ENCODE measurements at regions not wholly inside any gene's neighbourhood (a gene's known extent, or its start where the extent isn't known, plus 50 kb on each side); places are given as distances from the start of the nearest gene placed in this dataset.

- no peaks in the 10 kb centered on the region for H3K27me3 ChIP-seq (ENCODE audit: control insufficient read depth in 1 of 2, insufficient read depth in 2 of 2, low read length in 2 of 2)
- peaks cover 0 to 4% of the 10 kb centered on the region in 2 donors for H3K9me3 ChIP-seq (ENCODE audit: control insufficient read depth in 2 of 2, insufficient read depth in 1 of 2, low read depth in 1 of 2, low read length in 1 of 2)
- H3K36me3 ChIP-seq (ENCODE audit: control insufficient read depth in 2 of 2, insufficient read depth in 2 of 2, low read length in 1 of 2): no peaks in the 10 kb centered on the region
- H3K4me3 ChIP-seq (ENCODE audit: low read depth in 1 of 2, low read length in 2 of 2): no peak overlapping the region
- H3K27ac ChIP-seq (ENCODE audit: low read depth in 2 of 2, low read length in 1 of 2): no peak overlapping the region
- WGBS, 2 donors: 79 to 87% methylated on average over 5 of the region's 5 CpGs
- H3K4me1 ChIP-seq (ENCODE audit: control insufficient read depth in 2 of 2, insufficient read depth in 2 of 2, low read length in 1 of 2): no peaks in the 10 kb centered on the region
These were observed 170.1 kb upstream of the UBE3A start for GRCh38 chr15:25608926-25609325.

GRCh38 chr15:25605151-25605550 is 166.3 kb upstream of the UBE3A start:
- no peaks in the 10 kb centered on the region for H3K27me3 ChIP-seq (ENCODE audit: control insufficient read depth in 1 of 2, insufficient read depth in 2 of 2, low read length in 2 of 2)
- H3K4me3 ChIP-seq (ENCODE audit: low read depth in 1 of 2, low read length in 2 of 2): no peak overlapping the region
- no peaks in the 10 kb centered on the region for H3K36me3 ChIP-seq (ENCODE audit: control insufficient read depth in 2 of 2, insufficient read depth in 2 of 2, low read length in 1 of 2)
- peaks cover 0 to 4% of the 10 kb centered on the region in 2 donors for H3K9me3 ChIP-seq (ENCODE audit: control insufficient read depth in 2 of 2, insufficient read depth in 1 of 2, low read depth in 1 of 2, low read length in 1 of 2)
- WGBS, 2 donors: 74 to 75% methylated on average over 1 of the region's 1 CpG
- H3K4me1 ChIP-seq (ENCODE audit: control insufficient read depth in 2 of 2, insufficient read depth in 2 of 2, low read length in 1 of 2): no peaks in the 10 kb centered on the region
- H3K27ac ChIP-seq (ENCODE audit: low read depth in 2 of 2, low read length in 1 of 2): no peak overlapping the region

- Histone ChIP-seq H3K9me3 (ENCODE audit: control insufficient read depth in 2 of 2, insufficient read depth in 1 of 2, low read depth in 1 of 2, low read length in 1 of 2) (peaks cover 0 to 4% of the 10 kb centered on the region in 2 donors), H3K4me3 (ENCODE audit: low read depth in 1 of 2, low read length in 2 of 2) (no peak overlapping the region), H3K36me3 (ENCODE audit: control insufficient read depth in 2 of 2, insufficient read depth in 2 of 2, low read length in 1 of 2) (no peaks in the 10 kb centered on the region), H3K27me3 (ENCODE audit: control insufficient read depth in 1 of 2, insufficient read depth in 2 of 2, low read length in 2 of 2) (no peaks in the 10 kb centered on the region), H3K4me1 (ENCODE audit: control insufficient read depth in 2 of 2, insufficient read depth in 2 of 2, low read length in 1 of 2) (no peaks in the 10 kb centered on the region), H3K27ac (ENCODE audit: low read depth in 2 of 2, low read length in 1 of 2) (no peak overlapping the region)
- 70 to 84% methylated on average over 1 of the region's 1 CpG for WGBS, 2 donors
These were observed 161.9 kb upstream of the UBE3A start for GRCh38 chr15:25600751-25601150.

GRCh38 chr15:25597571-25597970 is 158.7 kb upstream of the UBE3A start:
- Histone ChIP-seq H3K9me3 (ENCODE audit: control insufficient read depth in 2 of 2, insufficient read depth in 1 of 2, low read depth in 1 of 2, low read length in 1 of 2) (peaks cover 2 to 4% of the 10 kb centered on the region in 2 donors), H3K4me1 (ENCODE audit: control insufficient read depth in 2 of 2, insufficient read depth in 2 of 2, low read length in 1 of 2) (no peaks in the 10 kb centered on the region), H3K27ac (ENCODE audit: low read depth in 2 of 2, low read length in 1 of 2) (no peak overlapping the region), H3K27me3 (ENCODE audit: control insufficient read depth in 1 of 2, insufficient read depth in 2 of 2, low read length in 2 of 2) (peaks cover 0 to 2% of the 10 kb centered on the region in 2 donors), H3K4me3 (ENCODE audit: low read depth in 1 of 2, low read length in 2 of 2) (no peak overlapping the region), H3K36me3 (ENCODE audit: control insufficient read depth in 2 of 2, insufficient read depth in 2 of 2, low read length in 1 of 2) (no peaks in the 10 kb centered on the region)
- WGBS, 2 donors: 56 to 57% methylated on average over 5 of the region's 5 CpGs

GRCh38 chr15:25596644-25597562 is 158.1 kb upstream of the UBE3A start:
- 84 to 85% methylated on average over 44 of the region's 44 CpGs for WGBS, 2 donors
- peaks cover 2 to 4% of the 10 kb centered on the region in 2 donors for H3K9me3 ChIP-seq (ENCODE audit: control insufficient read depth in 2 of 2, insufficient read depth in 1 of 2, low read depth in 1 of 2, low read length in 1 of 2)
- no peak overlapping the region for H3K27ac ChIP-seq (ENCODE audit: low read depth in 2 of 2, low read length in 1 of 2)
- H3K36me3 ChIP-seq (ENCODE audit: control insufficient read depth in 2 of 2, insufficient read depth in 2 of 2, low read length in 1 of 2): no peaks in the 10 kb centered on the region
- no peaks in the 10 kb centered on the region for H3K4me1 ChIP-seq (ENCODE audit: control insufficient read depth in 2 of 2, insufficient read depth in 2 of 2, low read length in 1 of 2)
- H3K27me3 ChIP-seq (ENCODE audit: control insufficient read depth in 1 of 2, insufficient read depth in 2 of 2, low read length in 2 of 2): peaks cover 0 to 2% of the 10 kb centered on the region in 2 donors
- no peak overlapping the region for H3K4me3 ChIP-seq (ENCODE audit: low read depth in 1 of 2, low read length in 2 of 2)

GRCh38 chr15:25587616-25588340 is 149.0 kb upstream of the UBE3A start:
- H3K4me3 ChIP-seq (ENCODE audit: low read depth in 1 of 2, low read length in 2 of 2): no peak overlapping the region
- no peak overlapping the region for H3K27ac ChIP-seq (ENCODE audit: low read depth in 2 of 2, low read length in 1 of 2)
- no peaks in the 10 kb centered on the region for H3K27me3 ChIP-seq (ENCODE audit: control insufficient read depth in 1 of 2, insufficient read depth in 2 of 2, low read length in 2 of 2)
- no peaks in the 10 kb centered on the region for H3K36me3 ChIP-seq (ENCODE audit: control insufficient read depth in 2 of 2, insufficient read depth in 2 of 2, low read length in 1 of 2)
- no peaks in the 10 kb centered on the region for H3K4me1 ChIP-seq (ENCODE audit: control insufficient read depth in 2 of 2, insufficient read depth in 2 of 2, low read length in 1 of 2)
- WGBS, 2 donors: 81 to 83% methylated on average over 7 of the region's 7 CpGs
- peaks cover 0 to 4% of the 10 kb centered on the region in 2 donors for H3K9me3 ChIP-seq (ENCODE audit: control insufficient read depth in 2 of 2, insufficient read depth in 1 of 2, low read depth in 1 of 2, low read length in 1 of 2)

GRCh38 chr15:25582886-25583285 is 144.1 kb upstream of the UBE3A start:
- H3K36me3 ChIP-seq (ENCODE audit: control insufficient read depth in 2 of 2, insufficient read depth in 2 of 2, low read length in 1 of 2): peaks cover 0 to 2% of the 10 kb centered on the region in 2 donors
- H3K27me3 ChIP-seq (ENCODE audit: control insufficient read depth in 1 of 2, insufficient read depth in 2 of 2, low read length in 2 of 2): no peaks in the 10 kb centered on the region
- no peak overlapping the region for H3K27ac ChIP-seq (ENCODE audit: low read depth in 2 of 2, low read length in 1 of 2)
- no peaks in the 10 kb centered on the region for H3K9me3 ChIP-seq (ENCODE audit: control insufficient read depth in 2 of 2, insufficient read depth in 1 of 2, low read depth in 1 of 2, low read length in 1 of 2)
- no peaks in the 10 kb centered on the region for H3K4me1 ChIP-seq (ENCODE audit: control insufficient read depth in 2 of 2, insufficient read depth in 2 of 2, low read length in 1 of 2)
- H3K4me3 ChIP-seq (ENCODE audit: low read depth in 1 of 2, low read length in 2 of 2): no peak overlapping the region
- WGBS, 2 donors: 71 to 84% methylated on average over 4 of the region's 4 CpGs

GRCh38 chr15:25579127-25579526 is 140.3 kb upstream of the UBE3A start:
- H3K36me3 ChIP-seq (ENCODE audit: control insufficient read depth in 2 of 2, insufficient read depth in 2 of 2, low read length in 1 of 2): peaks cover 0 to 2% of the 10 kb centered on the region in 2 donors
- WGBS, 2 donors: 96 to 98% methylated on average over 2 of the region's 2 CpGs
- H3K9me3 ChIP-seq (ENCODE audit: control insufficient read depth in 2 of 2, insufficient read depth in 1 of 2, low read depth in 1 of 2, low read length in 1 of 2): peaks cover 0 to 1% of the 10 kb centered on the region in 2 donors
- no peak overlapping the region for H3K4me3 ChIP-seq (ENCODE audit: low read depth in 1 of 2, low read length in 2 of 2)
- H3K27ac ChIP-seq (ENCODE audit: low read depth in 2 of 2, low read length in 1 of 2): no peak overlapping the region
- H3K27me3 ChIP-seq (ENCODE audit: control insufficient read depth in 1 of 2, insufficient read depth in 2 of 2, low read length in 2 of 2): no peaks in the 10 kb centered on the region
- no peaks in the 10 kb centered on the region for H3K4me1 ChIP-seq (ENCODE audit: control insufficient read depth in 2 of 2, insufficient read depth in 2 of 2, low read length in 1 of 2)

- no peaks in the 10 kb centered on the region for H3K27me3 ChIP-seq (ENCODE audit: control insufficient read depth in 1 of 2, insufficient read depth in 2 of 2, low read length in 2 of 2)
- no peak overlapping the region for H3K27ac ChIP-seq (ENCODE audit: low read depth in 2 of 2, low read length in 1 of 2)
- H3K36me3 ChIP-seq (ENCODE audit: control insufficient read depth in 2 of 2, insufficient read depth in 2 of 2, low read length in 1 of 2): no peaks in the 10 kb centered on the region
- H3K4me1 ChIP-seq (ENCODE audit: control insufficient read depth in 2 of 2, insufficient read depth in 2 of 2, low read length in 1 of 2): peaks cover 0 to 2% of the 10 kb centered on the region in 2 donors
- H3K4me3 ChIP-seq (ENCODE audit: low read depth in 1 of 2, low read length in 2 of 2): no peak overlapping the region
- H3K9me3 ChIP-seq (ENCODE audit: control insufficient read depth in 2 of 2, insufficient read depth in 1 of 2, low read depth in 1 of 2, low read length in 1 of 2): peaks cover 0 to 3% of the 10 kb centered on the region in 2 donors
- WGBS, 2 donors: 55% methylated on average over 4 of the region's 4 CpGs
These were observed 133.4 kb upstream of the UBE3A start for GRCh38 chr15:25572191-25572590.

Measured in esophagus (tissue), 2 donors.